SK-N-SH (cell line): ENCODE measurements at regions not wholly inside any gene's neighbourhood (a gene's known extent, or its start where the extent isn't known, plus 50 kb on each side); places are given as distances from the start of the nearest gene placed in this dataset.
A peak's percentile ranks its signal among the peaks of the same experiment; 100 is the strongest.

Experiments
- CTCF ChIA-PET: fragments of 300-600, 350-600 bp; formaldehyde crosslinking; extraction: SDS; loops from one replicate; lab custom pipeline; 2021; lab: Yijun Ruan, JAX
- POLR2A ChIA-PET: fragments of 350-600 bp; sonication (Branson Sonifier 250); formaldehyde crosslinking; extraction: SDS; loops from one replicate; lab custom pipeline; 2020; ENCODE audit warnings: antibody characterized with exemption, inconsistent platforms; lab: Yijun Ruan, JAX
- DNase-seq: peaks from one replicate; pipeline ENCODE4 v3.0.0; 2012
- H2AFZ ChIP-seq: fragments of 200-600 bp; sonication (generic); 2 replicates; pipeline ENCODE4 v1.8.1; 2016; ENCODE audit warnings: antibody characterized with exemption, mild to moderate bottlenecking, low read depth
- H3F3A ChIP-seq: fragments of 200-600 bp; sonication (generic); replicated peaks from 2 replicates; pipeline ENCODE3; 2016; ENCODE audit warnings: antibody characterized with exemption, mild to moderate bottlenecking; ENCODE audit not compliant: insufficient read depth
- H3K27ac ChIP-seq, 2 experiments: fragments of 200-500 bp in 1 of 2; fragments of 200-600 bp in 1 of 2; sonication (Bioruptor generic) in 1 of 2; sonication (generic), shearing (Covaris generic) in 1 of 2; 2 replicates each; pipeline versions ENCODE4 v1.5.1 to v1.6.1; 2014 to 2016; ENCODE audit warnings: low read depth in 2 of 2, inconsistent platforms in 1 of 2, low read length in 1 of 2, mild to moderate bottlenecking in 1 of 2, mixed read lengths in 1 of 2
- H3K27me3 ChIP-seq: fragments of 200-600 bp; sonication (generic), shearing (Covaris generic); 2 replicates; pipeline ENCODE4 v1.6.1; 2016; ENCODE audit warnings: mixed run types; ENCODE audit not compliant: insufficient read depth
- H3K36me3 ChIP-seq, 2 experiments: fragments of 200-500 bp in 1 of 2; fragments of 200-600 bp in 1 of 2; sonication (Bioruptor generic) in 1 of 2; sonication (generic) in 1 of 2; replicated peaks in 1 of 2; 2 replicates each; pipeline versions ENCODE3 to v1.5.1; 2014 to 2016; ENCODE audit warnings: low read length in 1 of 2, mild to moderate bottlenecking in 1 of 2; ENCODE audit not compliant: insufficient read depth in 2 of 2, control insufficient read depth in 1 of 2
- H3K4me1 ChIP-seq, 2 experiments: fragments of 200-500 bp in 1 of 2; fragments of 200-600 bp in 1 of 2; sonication (Bioruptor generic) in 1 of 2; sonication (generic), shearing (Covaris generic) in 1 of 2; 2 replicates each; pipeline versions ENCODE4 v1.5.1 to v1.6.1; 2014 to 2016; ENCODE audit warnings: low read depth in 1 of 2, low read length in 1 of 2, mixed run types in 1 of 2; ENCODE audit not compliant: insufficient read depth in 2 of 2, control insufficient read depth in 1 of 2
- H3K4me2 ChIP-seq: fragments of 200-600 bp; sonication (generic), shearing (Covaris generic); 2 replicates; pipeline ENCODE4 v1.6.1; 2017; ENCODE audit warnings: mixed run types
- H3K4me3 ChIP-seq, 2 experiments: fragments of 200-500 bp in 1 of 2; fragments of 200-600 bp in 1 of 2; sonication (Bioruptor generic) in 1 of 2; sonication (generic), shearing (Covaris generic) in 1 of 2; 2 replicates each; pipeline versions ENCODE4 v1.5.1 to v1.8.1; 2014 to 2016; ENCODE audit warnings: low read depth in 2 of 2, inconsistent platforms in 1 of 2, low read length in 1 of 2, mild to moderate bottlenecking in 1 of 2, mixed read lengths in 1 of 2, moderate library complexity in 1 of 2
- H3K79me2 ChIP-seq: fragments of 200-600 bp; sonication (generic); 2 replicates; pipeline ENCODE4 v1.8.1; 2017; ENCODE audit warnings: mild to moderate bottlenecking; ENCODE audit not compliant: insufficient read depth
- H3K9ac ChIP-seq: fragments of 200-600 bp; sonication (generic); 2 replicates; pipeline ENCODE4 v1.6.1; 2017; ENCODE audit warnings: mixed run types
- H3K9me2 ChIP-seq: fragments of 200-600 bp; sonication (generic); 2 replicates; pipeline ENCODE4 v1.6.1; 2017; ENCODE audit warnings: mixed run types
- H3K9me3 ChIP-seq: fragments of 200-600 bp; sonication (generic); 2 replicates; pipeline ENCODE4 v1.6.1; 2017; ENCODE audit warnings: mixed run types, mild to moderate bottlenecking, moderate library complexity
- H4K20me1 ChIP-seq: fragments of 200-600 bp; sonication (generic); 2 replicates; pipeline ENCODE4 v1.6.1; 2017; ENCODE audit warnings: mild to moderate bottlenecking, mixed run types; ENCODE audit not compliant: insufficient read depth
- CHD2 ChIP-seq: fragments of 150-350 bp; IDR thresholded peaks from 2 replicates; pipeline ENCODE4 v1.6.1; 2018; ENCODE audit warnings: low read length; ENCODE audit not compliant: partially characterized antibody
- CTCF ChIP-seq: fragments of 200-600 bp; sonication (generic); IDR thresholded peaks from 2 replicates; pipeline ENCODE4 v1.6.1; 2017; ENCODE audit warnings: antibody characterized with exemption, mild to moderate bottlenecking, moderate library complexity
- ELF1 ChIP-seq: IDR thresholded peaks from 2 replicates; pipeline ENCODE4 v1.4.0; 2012
- EP300 ChIP-seq, 2 experiments: IDR thresholded peaks; 2 replicates each; pipeline versions ENCODE4 v1.4.0 to v1.6.1; 2012; ENCODE audit warnings: borderline replicate concordance in 1 of 2, low read depth in 1 of 2, low read length in 1 of 2
- EZH2phosphoT487 ChIP-seq: fragments of 200-600 bp; sonication (generic); IDR thresholded peaks from 2 replicates; pipeline ENCODE4 v1.6.1; 2017; ENCODE audit warnings: low read depth, mixed run types, mild to moderate bottlenecking, antibody characterized with exemption, moderate library complexity, borderline replicate concordance
- FOSL2 ChIP-seq: IDR thresholded peaks from 2 replicates; pipeline ENCODE4 v1.4.0; 2012; ENCODE audit warnings: low read depth, mild to moderate bottlenecking, moderate library complexity, borderline replicate concordance
- JUND ChIP-seq: IDR thresholded peaks from 2 replicates; pipeline ENCODE4 v1.4.0; 2012
- MEF2A ChIP-seq: IDR thresholded peaks from 2 replicates; pipeline ENCODE4 v1.4.0; 2012; ENCODE audit warnings: low read depth, borderline replicate concordance
- NFIC ChIP-seq: IDR thresholded peaks from 2 replicates; pipeline ENCODE4 v1.4.0; 2012; ENCODE audit warnings: borderline replicate concordance
- NRF1 ChIP-seq: IDR thresholded peaks from 2 replicates; pipeline ENCODE4 v1.6.1; 2012; ENCODE audit warnings: low read depth, mild to moderate bottlenecking, low read length
- RAD21 ChIP-seq: IDR thresholded peaks from 2 replicates; pipeline ENCODE4 v1.6.1; 2012; ENCODE audit warnings: mild to moderate bottlenecking, low read length
- TAF1 ChIP-seq: IDR thresholded peaks from 2 replicates; pipeline ENCODE4 v1.6.1; 2012; ENCODE audit warnings: low read depth, mild to moderate bottlenecking, low read length, moderate library complexity, borderline replicate concordance
- TEAD4 ChIP-seq: IDR thresholded peaks from 2 replicates; pipeline ENCODE4 v1.4.0; 2012; ENCODE audit warnings: mild to moderate bottlenecking, borderline replicate concordance; ENCODE audit not compliant: insufficient read depth
- USF1 ChIP-seq: IDR thresholded peaks from 2 replicates; pipeline ENCODE4 v1.4.0; 2012; ENCODE audit warnings: low read depth, borderline replicate concordance
- USF2 ChIP-seq: fragments of 150-350 bp; IDR thresholded peaks from 2 replicates; pipeline ENCODE4 v1.6.1; 2017; ENCODE audit warnings: antibody characterized with exemption, low read length, low read depth, borderline replicate concordance
- WGBS: methylation state at CpG from one replicate; pipeline ENCODE4 v1.1.6; 2017; ENCODE audit warnings: low lambda C conversion rate; 5-methylcytosine and 5-hydroxymethylcytosine counted together
- TF ChIP-seq, protein P1 (sequence below): IDR thresholded peaks from 2 replicates; pipeline ENCODE4 v1.6.1; 2012; ENCODE audit warnings: mild to moderate bottlenecking, low read depth, low read length, moderate library complexity
- TF ChIP-seq, protein P2 (sequence below): fragments of 150-350 bp; IDR thresholded peaks from 2 replicates; pipeline ENCODE4 v1.6.1; 2016; ENCODE audit warnings: mild to moderate bottlenecking, low read depth, low read length

- Histone ChIP-seq H3K9me3 (no peaks in the 10 kb centered on the region), H3K9ac (no peak overlapping the region), H2AFZ (no peak overlapping the region), H3K27me3 (no peaks in the 10 kb centered on the region; the same call in 1 of the 2 replicates), H4K20me1 (no peaks in the 10 kb centered on the region), H3F3A (no peaks in the 10 kb centered on the region), H3K4me3 (no peak overlapping the region), H3K79me2 (no peaks in the 10 kb centered on the region), H3K4me2 (no peak overlapping the region), H3K27ac (no peak overlapping the region)
- POLR2A ChIA-PET = no interaction called here
- CTCF ChIA-PET = interaction anchor here (0.6 kb wide), 1 partner anchor 226 kb away, joined by 3 read pairs; no protein-coding TSS in a partner anchor
- 0% methylated on average over 1 of the region's 2 CpGs for WGBS
- no peak for TF ChIP-seq NFIC
- peak; percentile 38; the same call in 1 of the 2 replicates for TF ChIP-seq FOSL2
- TF ChIP-seq, all 33 proteins: peak for 1
- H3K9me2 ChIP-seq = no peaks in the 10 kb centered on the region
- no peak for DNase-seq
- H3K4me1 ChIP-seq = 0 out of 4 replicates have a peak, but pooled peaks cover 0 to 3% of the 10 kb centered on the region in 2 experiments
- no peaks in the 10 kb centered on the region for H3K36me3 ChIP-seq
These were observed 166.9 kb downstream of the IER5 start for GRCh38 chr1:181255270-181255929.

DNA sequence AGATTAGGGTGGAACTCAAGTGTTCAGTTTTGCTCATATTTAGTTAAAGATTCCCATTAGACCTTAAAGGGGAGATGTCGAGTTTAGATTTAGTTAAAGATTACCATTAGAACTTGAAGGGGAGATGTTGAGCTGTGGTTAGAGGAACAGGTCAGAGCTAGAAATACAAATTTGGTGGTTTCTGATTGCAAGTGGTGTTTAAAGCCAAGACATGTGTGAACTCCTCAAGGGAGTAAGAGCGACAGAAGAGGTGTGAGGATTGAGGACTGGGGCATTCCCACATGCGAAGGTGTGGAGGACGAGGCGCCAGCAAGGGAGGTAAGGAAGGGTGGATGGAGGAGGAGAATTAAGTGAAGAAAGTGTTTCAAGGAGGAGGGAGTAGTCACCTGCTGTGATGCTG lies 168.6 kb downstream of the IER5 start:
- Histone ChIP-seq H3K36me3 (no peaks in the 10 kb centered on the region), H3K79me2 (no peaks in the 10 kb centered on the region), H3K27ac (no peak overlapping the region), H3K9me2 (no peaks in the 10 kb centered on the region), H2AFZ (no peak overlapping the region), H3K4me2 (no peak overlapping the region), H3K4me1 (no peaks in the 10 kb centered on the region), H3F3A (no peaks in the 10 kb centered on the region), H4K20me1 (no peaks in the 10 kb centered on the region), H3K9me3 (no peaks in the 10 kb centered on the region), H3K9ac (no peak overlapping the region), H3K4me3 (no peak overlapping the region), H3K27me3 (no peaks in the 10 kb centered on the region; the same call in 1 of the 2 replicates)
- no peak for DNase-seq
- POLR2A ChIA-PET = no interaction called here
- WGBS = 10% methylated on average over 5 of the region's 5 CpGs
- CTCF ChIA-PET = no interaction called here
- TF ChIP-seq RAD21 (no peak), CHD2 (no peak), FOSL2 (no peak), TEAD4 (no peak), CTCF (no peak), ELF1 (no peak), NRF1 (no peak), EP300 (IDR thresholded peaks at IDR 0.05; ENCODE audit: borderline replicate concordance in 1 of 2, low read depth in 1 of 2, low read length in 1 of 2) (no peak), USF1 (no peak), MEF2A (no peak), TAF1 (no peak), EZH2phosphoT487 (no peak), NFIC (no peak), JUND (no peak), USF2 (no peak)
- TF ChIP-seq, protein P1, sequence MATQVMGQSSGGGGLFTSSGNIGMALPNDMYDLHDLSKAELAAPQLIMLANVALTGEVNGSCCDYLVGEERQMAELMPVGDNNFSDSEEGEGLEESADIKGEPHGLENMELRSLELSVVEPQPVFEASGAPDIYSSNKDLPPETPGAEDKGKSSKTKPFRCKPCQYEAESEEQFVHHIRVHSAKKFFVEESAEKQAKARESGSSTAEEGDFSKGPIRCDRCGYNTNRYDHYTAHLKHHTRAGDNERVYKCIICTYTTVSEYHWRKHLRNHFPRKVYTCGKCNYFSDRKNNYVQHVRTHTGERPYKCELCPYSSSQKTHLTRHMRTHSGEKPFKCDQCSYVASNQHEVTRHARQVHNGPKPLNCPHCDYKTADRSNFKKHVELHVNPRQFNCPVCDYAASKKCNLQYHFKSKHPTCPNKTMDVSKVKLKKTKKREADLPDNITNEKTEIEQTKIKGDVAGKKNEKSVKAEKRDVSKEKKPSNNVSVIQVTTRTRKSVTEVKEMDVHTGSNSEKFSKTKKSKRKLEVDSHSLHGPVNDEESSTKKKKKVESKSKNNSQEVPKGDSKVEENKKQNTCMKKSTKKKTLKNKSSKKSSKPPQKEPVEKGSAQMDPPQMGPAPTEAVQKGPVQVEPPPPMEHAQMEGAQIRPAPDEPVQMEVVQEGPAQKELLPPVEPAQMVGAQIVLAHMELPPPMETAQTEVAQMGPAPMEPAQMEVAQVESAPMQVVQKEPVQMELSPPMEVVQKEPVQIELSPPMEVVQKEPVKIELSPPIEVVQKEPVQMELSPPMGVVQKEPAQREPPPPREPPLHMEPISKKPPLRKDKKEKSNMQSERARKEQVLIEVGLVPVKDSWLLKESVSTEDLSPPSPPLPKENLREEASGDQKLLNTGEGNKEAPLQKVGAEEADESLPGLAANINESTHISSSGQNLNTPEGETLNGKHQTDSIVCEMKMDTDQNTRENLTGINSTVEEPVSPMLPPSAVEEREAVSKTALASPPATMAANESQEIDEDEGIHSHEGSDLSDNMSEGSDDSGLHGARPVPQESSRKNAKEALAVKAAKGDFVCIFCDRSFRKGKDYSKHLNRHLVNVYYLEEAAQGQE = no peak
- TF ChIP-seq, protein P2, sequence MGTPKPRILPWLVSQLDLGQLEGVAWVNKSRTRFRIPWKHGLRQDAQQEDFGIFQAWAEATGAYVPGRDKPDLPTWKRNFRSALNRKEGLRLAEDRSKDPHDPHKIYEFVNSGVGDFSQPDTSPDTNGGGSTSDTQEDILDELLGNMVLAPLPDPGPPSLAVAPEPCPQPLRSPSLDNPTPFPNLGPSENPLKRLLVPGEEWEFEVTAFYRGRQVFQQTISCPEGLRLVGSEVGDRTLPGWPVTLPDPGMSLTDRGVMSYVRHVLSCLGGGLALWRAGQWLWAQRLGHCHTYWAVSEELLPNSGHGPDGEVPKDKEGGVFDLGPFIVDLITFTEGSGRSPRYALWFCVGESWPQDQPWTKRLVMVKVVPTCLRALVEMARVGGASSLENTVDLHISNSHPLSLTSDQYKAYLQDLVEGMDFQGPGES = no peak
